ENCODE measurements at regions not wholly inside any gene's neighbourhood (a gene's known extent, or its start where the extent isn't known, plus 50 kb on each side); places are given as distances from the start of the nearest gene placed in this dataset.

- DNase-seq (ENCODE audit: low spot score) = no peak
- CTCF ChIA-PET = interaction anchor here (0.6 to 0.7 kb wide), 2 partner anchors 244 to 313 kb away, joined by 3 read pairs; no protein-coding TSS in a partner anchor
- TF ChIP-seq, protein P1, sequence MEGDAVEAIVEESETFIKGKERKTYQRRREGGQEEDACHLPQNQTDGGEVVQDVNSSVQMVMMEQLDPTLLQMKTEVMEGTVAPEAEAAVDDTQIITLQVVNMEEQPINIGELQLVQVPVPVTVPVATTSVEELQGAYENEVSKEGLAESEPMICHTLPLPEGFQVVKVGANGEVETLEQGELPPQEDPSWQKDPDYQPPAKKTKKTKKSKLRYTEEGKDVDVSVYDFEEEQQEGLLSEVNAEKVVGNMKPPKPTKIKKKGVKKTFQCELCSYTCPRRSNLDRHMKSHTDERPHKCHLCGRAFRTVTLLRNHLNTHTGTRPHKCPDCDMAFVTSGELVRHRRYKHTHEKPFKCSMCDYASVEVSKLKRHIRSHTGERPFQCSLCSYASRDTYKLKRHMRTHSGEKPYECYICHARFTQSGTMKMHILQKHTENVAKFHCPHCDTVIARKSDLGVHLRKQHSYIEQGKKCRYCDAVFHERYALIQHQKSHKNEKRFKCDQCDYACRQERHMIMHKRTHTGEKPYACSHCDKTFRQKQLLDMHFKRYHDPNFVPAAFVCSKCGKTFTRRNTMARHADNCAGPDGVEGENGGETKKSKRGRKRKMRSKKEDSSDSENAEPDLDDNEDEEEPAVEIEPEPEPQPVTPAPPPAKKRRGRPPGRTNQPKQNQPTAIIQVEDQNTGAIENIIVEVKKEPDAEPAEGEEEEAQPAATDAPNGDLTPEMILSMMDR (conservative IDR thresholded peaks at IDR 0.05; ENCODE audit: low read depth) = no peak
- POLR2A ChIA-PET (ENCODE audit: low non-redundant PET) = no interaction called here
- no peak overlapping the region for H3K27ac ChIP-seq
These were observed 187.5 kb upstream of the PMEPA1 start for GRCh38 chr20:57897156-57897874.

DNA sequence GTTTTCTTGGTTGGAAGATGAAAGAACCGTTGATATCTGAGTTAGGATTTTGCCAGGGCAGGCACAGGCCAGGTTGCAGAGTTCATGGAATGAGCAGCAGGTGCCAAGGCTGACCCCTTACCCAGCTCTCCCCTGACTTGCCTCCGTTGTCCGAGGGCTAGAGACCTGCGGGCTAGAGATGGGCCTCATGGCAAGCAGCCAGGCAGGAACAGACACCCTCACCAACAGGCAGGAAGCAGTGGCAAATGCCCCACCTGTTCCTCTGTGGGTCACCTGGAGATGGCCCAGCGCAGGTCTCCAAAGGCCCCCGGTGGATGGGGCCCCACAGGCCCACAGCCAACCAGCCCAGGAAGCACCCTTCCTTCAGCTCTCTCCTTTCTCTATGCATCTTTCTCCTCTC, 186.7 kb upstream of the PMEPA1 start:
- DNase-seq (ENCODE audit: low spot score) = no peak
- H3K27ac ChIP-seq = no peak overlapping the region
- ChIA-PET CTCF (interaction anchor here (0.5 kb wide), 1 partner anchor 95 kb away, joined by 3 read pairs; no protein-coding TSS in a partner anchor), POLR2A (ENCODE audit: low non-redundant PET) (no interaction called here)
- TF ChIP-seq, protein P1 (conservative IDR thresholded peaks at IDR 0.05; ENCODE audit: low read depth) = no peak

DNA sequence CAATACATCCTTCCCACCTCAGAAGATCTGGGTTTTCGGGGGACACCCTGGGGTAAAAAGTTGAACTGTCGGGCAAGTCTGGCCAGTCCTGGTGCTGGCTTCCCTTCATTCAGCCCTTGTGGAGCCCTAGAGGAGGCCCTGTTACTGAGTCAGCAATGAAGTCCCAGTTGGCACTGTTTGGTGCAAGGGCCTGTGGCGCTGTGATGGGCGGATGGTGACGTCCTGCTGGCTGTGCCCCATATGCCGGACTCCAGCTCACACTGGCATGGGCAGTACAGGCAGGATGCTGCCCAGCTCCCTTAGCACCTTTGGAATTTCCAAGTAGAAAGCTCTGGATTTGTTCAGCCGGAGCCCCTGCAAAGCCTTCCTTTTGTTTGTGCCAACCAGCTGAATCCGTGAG, 186.2 kb upstream of the PMEPA1 start:
- TF ChIP-seq, protein P1 (conservative IDR thresholded peaks at IDR 0.05; ENCODE audit: low read depth) = no peak
- ChIA-PET POLR2A (ENCODE audit: low non-redundant PET) (no interaction called here), CTCF (interaction anchor here (0.5 kb wide), 1 partner anchor 95 kb away, joined by 3 read pairs; no protein-coding TSS in a partner anchor)
- DNase-seq (ENCODE audit: low spot score) = no peak
- H3K27ac ChIP-seq = no peak overlapping the region

- DNase-seq (ENCODE audit: low spot score) = no peak
- no peak overlapping the region for H3K27ac ChIP-seq
- POLR2A ChIA-PET (ENCODE audit: low non-redundant PET) = no interaction called here
- TF ChIP-seq, protein P1 (conservative IDR thresholded peaks at IDR 0.05; ENCODE audit: low read depth) = no peak
- CTCF ChIA-PET = no interaction called here
These were observed 185.5 kb upstream of the PMEPA1 start for GRCh38 chr20:57895161-57895855.

- DNase-seq (ENCODE audit: low spot score) = no peak
- TF ChIP-seq, protein P1 (conservative IDR thresholded peaks at IDR 0.05; ENCODE audit: low read depth) = no peak
- CTCF ChIA-PET = no interaction called here
- POLR2A ChIA-PET (ENCODE audit: low non-redundant PET) = no interaction called here
- no peak overlapping the region for H3K27ac ChIP-seq
These were observed 184.7 kb upstream of the PMEPA1 start for GRCh38 chr20:57894522-57894921.

GRCh38 chr20:57894096-57894495, 184.3 kb upstream of the PMEPA1 start:
- H3K27ac ChIP-seq = no peak overlapping the region
- CTCF ChIA-PET = no interaction called here
- no peak for DNase-seq (ENCODE audit: low spot score)
- POLR2A ChIA-PET (ENCODE audit: low non-redundant PET) = no interaction called here
- TF ChIP-seq, protein P1 (conservative IDR thresholded peaks at IDR 0.05; ENCODE audit: low read depth) = no peak

Measured in RWPE1 (cell line).